ENCODE measurements at regions not wholly inside any gene's neighbourhood (a gene's known extent, or its start where the extent isn't known, plus 50 kb on each side); places are given as distances from the start of the nearest gene placed in this dataset.

- DNase-seq = no peak
These were observed 119.7 kb upstream of the PJA2 start for GRCh38 chr5:109529520-109529919.

DNA sequence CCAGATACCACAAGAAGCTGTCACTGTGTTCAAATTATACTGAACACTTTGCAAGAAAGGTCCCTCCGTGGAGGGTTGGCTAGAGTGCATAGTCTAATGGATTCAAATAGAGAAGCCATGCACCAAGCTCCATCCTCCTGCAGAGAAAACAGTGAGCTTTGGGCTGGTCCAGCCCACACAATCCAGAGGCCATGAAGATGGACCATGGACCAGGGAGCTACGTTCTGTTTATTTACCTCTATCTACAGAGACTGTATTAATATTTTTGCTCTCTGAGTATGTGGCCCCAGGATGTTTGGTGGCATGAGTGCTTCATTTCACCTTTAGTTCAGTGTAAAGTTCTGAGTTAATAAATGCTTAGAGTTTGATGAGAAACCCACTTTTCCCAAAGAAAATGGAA is 114.8 kb upstream of the PJA2 start:
- DNase-seq = no peak

- no peak for DNase-seq
These were observed 114.3 kb upstream of the PJA2 start for GRCh38 chr5:109524026-109524425.

DNA sequence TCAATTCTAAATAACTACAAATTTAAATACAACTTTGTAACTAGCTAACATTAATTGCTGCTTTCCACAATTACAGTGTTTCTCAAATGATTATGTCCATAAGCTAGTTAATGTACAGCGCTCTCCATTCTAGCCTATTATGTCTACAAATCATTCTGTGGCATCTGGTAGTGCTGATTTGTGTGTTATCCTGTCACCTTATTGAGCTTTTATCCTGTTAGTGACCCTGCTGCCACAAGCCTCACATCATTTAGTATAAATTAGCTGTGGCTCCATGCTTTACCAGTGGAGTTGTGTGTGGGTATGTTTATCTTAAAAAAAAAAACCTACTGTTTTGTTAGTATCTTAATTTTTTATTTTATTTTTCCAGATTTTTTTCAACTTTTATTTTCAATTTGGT is 112.6 kb upstream of the PJA2 start:
- DNase-seq = no peak

- DNase-seq = no peak
These were observed 109.6 kb upstream of the PJA2 start for GRCh38 chr5:109519416-109519815.

- DNase-seq = no peak
These were observed 106.6 kb upstream of the PJA2 start for GRCh38 chr5:109516390-109516789.

- no peak for DNase-seq
These were observed 102.4 kb upstream of the PJA2 start for GRCh38 chr5:109511980-109512734.

DNA sequence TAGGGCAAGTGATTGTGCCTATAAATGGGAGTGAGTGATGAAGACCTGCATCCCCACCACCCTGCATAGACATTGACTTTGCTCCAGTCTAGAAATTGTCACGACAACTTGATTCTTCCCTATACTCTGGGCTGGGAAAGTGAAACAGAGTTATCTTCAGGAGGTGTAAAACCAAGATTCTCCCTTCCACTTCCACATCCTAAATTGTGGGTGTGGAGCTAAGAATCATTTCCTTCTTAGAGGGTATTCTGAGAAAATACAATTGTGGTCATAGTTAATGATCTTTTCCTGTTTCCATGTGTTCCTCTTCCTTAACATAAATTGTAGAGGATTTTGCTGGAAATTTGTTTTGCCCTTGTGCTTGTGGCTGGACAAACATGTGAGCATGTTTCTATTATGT is 96.8 kb upstream of the PJA2 start:
- DNase-seq = no peak

- no peak for DNase-seq
These were observed 86.3 kb upstream of the PJA2 start for GRCh38 chr5:109496112-109496511.

DNA sequence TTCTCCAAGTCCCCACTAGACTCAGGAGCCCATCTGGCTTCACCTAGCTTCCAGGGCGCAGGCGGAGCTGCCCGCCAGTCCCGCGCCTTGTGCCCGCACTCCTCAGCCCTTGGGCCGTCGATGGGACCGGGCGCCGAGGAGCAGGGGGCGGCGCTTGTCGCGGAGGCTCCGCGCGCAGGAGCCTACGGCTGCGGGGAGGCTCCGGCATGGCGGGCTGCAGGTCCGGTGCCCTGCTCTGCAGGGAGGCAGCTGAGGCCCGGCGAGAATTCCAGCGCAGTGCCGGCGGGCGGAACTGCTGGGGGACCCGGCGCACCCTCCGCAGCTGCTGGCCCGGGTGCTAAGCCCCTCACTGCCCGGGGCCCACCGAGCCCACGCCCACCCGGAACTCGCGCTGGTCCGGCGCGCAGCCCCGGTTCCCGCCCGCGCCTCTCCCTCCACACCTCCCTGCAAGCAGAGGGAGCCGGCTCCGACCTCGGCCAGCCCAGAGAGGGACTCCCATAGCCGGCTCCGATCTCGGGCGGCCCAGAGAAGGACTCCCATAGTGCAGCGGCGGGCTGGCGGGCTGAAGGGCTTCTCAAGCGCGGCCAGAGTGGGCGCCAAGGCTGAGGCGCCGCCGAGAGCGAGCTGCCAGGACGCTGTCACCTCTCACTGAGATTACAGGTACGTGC is 78.1 kb upstream of the PJA2 start:
- DNase-seq = no peak

- DNase-seq = no peak
These were observed 76.5 kb upstream of the PJA2 start for GRCh38 chr5:109486200-109486804.

DNA sequence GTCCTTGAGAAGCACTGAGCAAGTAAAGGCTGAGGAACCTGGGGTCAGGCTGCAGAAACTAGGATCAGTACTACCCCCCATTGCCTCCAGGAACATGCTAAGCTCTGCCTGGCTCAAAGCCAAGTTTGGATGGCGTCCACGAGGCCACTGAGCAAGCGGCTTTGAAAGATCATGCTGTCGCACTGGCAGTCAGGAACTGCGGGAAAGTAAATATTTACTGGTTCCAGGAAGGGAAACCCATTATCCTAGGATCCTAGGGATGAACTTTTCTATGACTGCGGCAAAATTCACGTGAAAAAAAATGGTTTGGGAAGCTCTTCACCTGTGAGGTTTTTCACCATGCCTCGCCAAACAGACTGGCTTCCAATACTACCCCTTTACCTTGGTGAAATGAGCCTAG is 75.3 kb upstream of the PJA2 start:
- DNase-seq = no peak

DNA sequence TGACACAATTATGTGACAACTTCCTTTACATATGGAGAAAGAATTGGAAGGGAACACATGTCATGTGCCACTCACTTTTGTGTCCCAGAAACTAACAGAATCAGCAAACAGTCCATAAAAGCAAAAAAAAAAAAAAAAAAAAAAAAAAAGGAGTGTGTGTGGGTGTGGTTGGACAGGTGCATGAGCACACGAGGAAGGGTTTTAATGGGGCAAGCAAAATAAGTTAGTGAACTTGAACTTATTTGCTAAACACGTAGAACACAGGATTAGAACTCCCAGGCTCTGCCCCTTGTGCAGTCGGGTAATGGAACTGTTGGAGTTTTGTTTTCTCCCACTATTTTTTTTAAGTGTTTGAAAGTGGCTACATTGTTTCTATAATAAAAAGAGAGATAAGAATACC is 74.8 kb upstream of the PJA2 start:
- no peak for DNase-seq

- no peak for DNase-seq
These were observed 73.7 kb upstream of the PJA2 start for GRCh38 chr5:109483395-109483971.

- DNase-seq = no peak
These were observed 73.0 kb upstream of the PJA2 start for GRCh38 chr5:109482748-109483147.

DNA sequence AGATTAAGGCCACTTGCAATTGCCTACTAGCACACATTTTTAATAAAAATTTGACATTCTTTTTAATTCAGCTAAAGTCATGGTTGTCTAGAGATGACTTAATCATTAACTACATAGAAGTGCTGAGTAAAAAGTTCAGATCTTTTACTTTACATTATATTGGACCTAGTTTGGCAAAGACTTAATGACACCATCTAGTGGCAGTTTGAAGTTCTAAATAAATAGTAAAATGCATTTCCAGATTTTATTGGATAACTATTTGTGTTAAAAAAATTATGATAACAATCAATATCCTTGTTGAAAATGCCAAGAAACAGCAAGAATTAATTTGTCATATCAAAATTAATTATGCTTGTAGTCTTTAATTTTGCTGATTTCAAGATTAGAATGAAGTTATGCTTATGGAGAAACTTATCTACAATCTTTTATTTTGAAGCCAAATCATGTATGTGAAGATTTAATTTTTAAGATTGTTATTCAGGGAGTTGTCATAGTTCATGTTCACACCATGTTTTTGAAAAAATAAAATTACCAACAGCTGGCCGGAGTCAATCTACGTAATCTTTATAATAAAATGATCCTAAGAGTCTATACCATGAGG is 69.6 kb upstream of the PJA2 start:
- peak; percentile 9 for DNase-seq

- DNase-seq = no peak
These were observed 69.1 kb upstream of the PJA2 start for GRCh38 chr5:109478830-109479229.

- no peak for DNase-seq
These were observed 66.5 kb upstream of the PJA2 start for GRCh38 chr5:109476292-109476691.

DNA sequence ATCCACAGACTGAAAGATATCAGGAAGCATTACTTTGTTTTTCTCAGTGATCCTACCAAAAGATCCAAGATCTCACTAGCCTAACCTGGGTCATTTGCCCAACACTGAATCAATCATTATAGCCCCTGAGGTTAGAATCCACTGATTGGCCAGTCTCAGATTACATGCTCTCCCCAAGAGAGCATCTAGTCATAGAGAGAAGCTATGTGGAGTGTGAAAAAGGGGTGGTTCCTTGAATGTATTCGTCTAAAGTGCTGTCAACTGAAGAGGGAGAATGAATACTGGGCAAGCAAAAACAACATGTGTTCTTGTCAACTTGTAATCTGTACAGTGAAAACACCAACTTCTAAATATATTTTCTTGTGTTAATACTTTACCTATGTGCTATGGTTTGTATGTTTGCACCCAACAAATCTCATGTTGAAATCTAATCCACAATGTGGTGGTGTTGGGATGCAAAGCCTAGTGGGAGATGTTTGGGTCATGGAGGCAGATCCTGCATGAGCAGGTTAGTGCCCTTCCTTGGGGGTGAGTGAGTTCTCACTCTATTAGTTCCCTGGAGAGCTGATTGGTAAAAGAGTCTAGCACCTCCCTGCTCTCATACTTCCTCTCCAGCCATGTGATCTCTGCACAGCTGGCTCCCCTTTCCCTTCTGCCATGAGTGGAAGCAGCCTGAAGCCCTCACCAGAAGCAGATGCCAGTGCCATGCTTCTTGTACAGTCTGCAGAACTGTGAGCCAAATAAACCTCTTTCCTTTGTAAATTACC is 60.3 kb upstream of the PJA2 start:
- DNase-seq = no peak

DNA sequence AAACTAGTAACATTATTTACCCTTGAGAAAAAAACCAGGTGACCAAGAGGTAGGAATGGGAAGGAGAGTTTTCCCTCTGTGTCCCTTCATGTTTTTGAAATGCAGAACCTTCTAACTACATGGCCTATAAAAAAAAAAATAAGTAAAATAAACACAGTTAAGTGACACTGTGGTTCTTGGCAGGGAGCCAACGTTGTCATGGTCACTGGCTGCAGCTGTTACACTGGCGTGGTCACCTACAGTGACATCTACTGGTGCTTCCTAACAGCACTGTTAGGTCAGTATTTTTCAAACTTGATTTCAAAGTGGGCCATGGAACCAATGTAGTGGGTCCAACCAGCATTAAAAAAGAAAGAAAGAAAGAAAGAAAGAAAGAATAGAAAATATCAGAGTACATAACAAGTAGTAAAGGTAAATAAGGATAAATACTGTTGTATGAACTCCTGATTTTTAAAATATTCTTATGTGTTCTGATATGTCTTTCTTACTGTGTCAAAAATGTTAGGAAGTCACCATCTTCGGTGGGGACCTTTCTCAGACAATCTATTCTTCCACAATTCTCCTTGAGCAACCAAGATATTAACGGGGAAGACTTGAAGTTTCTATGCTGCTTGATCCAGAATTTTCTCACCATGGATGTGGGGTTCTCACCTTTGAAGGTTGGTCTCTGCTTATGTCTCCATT is 59.1 kb upstream of the PJA2 start:
- peak; percentile 71 for DNase-seq

DNA sequence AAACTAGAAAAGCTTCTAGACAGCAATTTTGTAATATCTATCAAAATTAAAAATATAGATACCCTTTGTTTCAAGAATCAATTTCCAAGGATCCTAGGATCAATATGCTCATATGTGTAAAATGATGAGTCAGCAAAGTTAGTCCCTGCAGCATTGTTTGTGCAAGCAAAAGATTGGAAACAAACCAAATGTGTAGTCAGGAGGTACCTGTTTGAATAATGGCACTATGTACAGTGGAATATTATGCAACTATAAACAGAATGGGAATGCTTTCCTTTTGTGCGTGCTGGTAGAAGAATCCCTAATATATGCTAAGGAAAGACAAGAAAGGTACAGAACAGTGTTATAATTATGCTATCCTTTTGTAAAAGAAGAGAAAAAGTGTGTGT is 58.5 kb upstream of the PJA2 start:
- DNase-seq = no peak

- no peak for DNase-seq
These were observed 57.3 kb upstream of the PJA2 start for GRCh38 chr5:109467058-109467457.

Data from activated CD4-positive, alpha-beta T cell treated with anti-CD3 and anti-CD28 coated beads, Interleukin-10, Interleukin-2, amounts not matched to agents 100 ng/mL and 50 ng/mL, durations not matched to agents 16 hours and 8 hours (primary cell).